ENCODE measurements at regions not wholly inside any gene's neighbourhood (a gene's known extent, or its start where the extent isn't known, plus 50 kb on each side); places are given as distances from the start of the nearest gene placed in this dataset.

DNA sequence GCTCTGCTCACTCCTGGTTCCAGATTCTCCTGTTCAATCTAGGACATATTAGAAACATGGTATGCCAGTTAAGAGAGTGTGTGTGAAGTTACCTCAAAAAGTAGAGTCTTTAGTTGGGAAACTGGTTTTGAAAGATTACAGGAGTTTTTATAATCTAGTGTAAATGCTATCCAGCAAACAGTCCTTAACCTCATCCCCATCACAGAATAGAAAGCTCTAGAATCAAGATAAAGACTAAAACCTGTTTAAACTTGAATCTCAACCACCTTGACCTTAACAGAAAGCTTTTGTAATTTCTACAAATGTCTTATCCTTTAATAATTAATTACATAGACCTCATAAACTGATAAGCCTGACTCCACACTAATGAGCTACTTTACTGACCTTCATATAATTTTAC is 1288.7 kb upstream of the SORCS1 start (continued):
- TF ChIP-seq ZNF331 (CRISPR knock-in tag; IDR thresholded peaks at IDR 0.05; ENCODE audit: low read depth) (no peak), EZH2phosphoT487 (IDR thresholded peaks at IDR 0.05; ENCODE audit: unreplicated experiment) (no peak), STAT1 (IDR thresholded peaks at IDR 0.05; ENCODE audit: unreplicated experiment) (no peak), ZNF114 (CRISPR knock-in tag; IDR thresholded peaks at IDR 0.05) (no peak)

DNA sequence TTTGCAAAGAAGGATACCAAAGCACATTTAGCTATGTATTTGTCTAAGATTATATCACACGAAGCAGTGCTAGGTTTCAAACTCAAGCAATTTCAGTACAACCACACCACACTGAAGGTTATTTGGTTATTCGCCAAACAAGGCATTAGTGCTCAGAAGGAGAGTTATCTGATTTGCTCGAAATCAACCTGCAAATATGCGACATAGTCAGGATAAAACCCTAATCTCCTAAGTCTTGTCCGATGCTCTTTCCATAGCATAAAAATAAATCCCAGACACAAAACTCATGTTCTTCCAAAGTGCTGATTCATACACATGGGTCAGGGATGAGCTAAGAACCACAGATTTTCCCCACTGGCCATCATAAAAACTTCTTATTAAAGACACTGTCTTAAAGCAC is 1288.0 kb upstream of the SORCS1 start:
- no peaks in the 10 kb centered on the region for H3K4me1 ChIP-seq (ENCODE audit: insufficient read depth)
- no peaks in the 10 kb centered on the region for H3K27me3 ChIP-seq (ENCODE audit: insufficient read depth)
- no peaks in the 10 kb centered on the region; the same call in 2 of the 3 replicates for H3K4me1 Mint-ChIP-seq
- 0 out of 2 replicates have a peak overlapping the region, but pooled peaks have one; percentile 23 for H3K27ac Mint-ChIP-seq
- no peaks in the 10 kb centered on the region for H3K79me2 ChIP-seq (replicated peaks; ENCODE audit: insufficient read depth)
- DNase-seq (ENCODE audit: low spot score) (no peak), ATAC-seq (no peak)
- no peaks in the 10 kb centered on the region for H3K36me3 Mint-ChIP-seq (ENCODE audit: low read depth)
- H3F3A ChIP-seq (replicated peaks; ENCODE audit: low read depth) = no peaks in the 10 kb centered on the region
- no peak for TF ChIP-seq EZH2 (IDR thresholded peaks at IDR 0.05; ENCODE audit: low read depth, unreplicated experiment)
- TF ChIP-seq, protein P1, sequence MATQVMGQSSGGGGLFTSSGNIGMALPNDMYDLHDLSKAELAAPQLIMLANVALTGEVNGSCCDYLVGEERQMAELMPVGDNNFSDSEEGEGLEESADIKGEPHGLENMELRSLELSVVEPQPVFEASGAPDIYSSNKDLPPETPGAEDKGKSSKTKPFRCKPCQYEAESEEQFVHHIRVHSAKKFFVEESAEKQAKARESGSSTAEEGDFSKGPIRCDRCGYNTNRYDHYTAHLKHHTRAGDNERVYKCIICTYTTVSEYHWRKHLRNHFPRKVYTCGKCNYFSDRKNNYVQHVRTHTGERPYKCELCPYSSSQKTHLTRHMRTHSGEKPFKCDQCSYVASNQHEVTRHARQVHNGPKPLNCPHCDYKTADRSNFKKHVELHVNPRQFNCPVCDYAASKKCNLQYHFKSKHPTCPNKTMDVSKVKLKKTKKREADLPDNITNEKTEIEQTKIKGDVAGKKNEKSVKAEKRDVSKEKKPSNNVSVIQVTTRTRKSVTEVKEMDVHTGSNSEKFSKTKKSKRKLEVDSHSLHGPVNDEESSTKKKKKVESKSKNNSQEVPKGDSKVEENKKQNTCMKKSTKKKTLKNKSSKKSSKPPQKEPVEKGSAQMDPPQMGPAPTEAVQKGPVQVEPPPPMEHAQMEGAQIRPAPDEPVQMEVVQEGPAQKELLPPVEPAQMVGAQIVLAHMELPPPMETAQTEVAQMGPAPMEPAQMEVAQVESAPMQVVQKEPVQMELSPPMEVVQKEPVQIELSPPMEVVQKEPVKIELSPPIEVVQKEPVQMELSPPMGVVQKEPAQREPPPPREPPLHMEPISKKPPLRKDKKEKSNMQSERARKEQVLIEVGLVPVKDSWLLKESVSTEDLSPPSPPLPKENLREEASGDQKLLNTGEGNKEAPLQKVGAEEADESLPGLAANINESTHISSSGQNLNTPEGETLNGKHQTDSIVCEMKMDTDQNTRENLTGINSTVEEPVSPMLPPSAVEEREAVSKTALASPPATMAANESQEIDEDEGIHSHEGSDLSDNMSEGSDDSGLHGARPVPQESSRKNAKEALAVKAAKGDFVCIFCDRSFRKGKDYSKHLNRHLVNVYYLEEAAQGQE (IDR thresholded peaks at IDR 0.05; ENCODE audit: unreplicated experiment) = no peak
- TF ChIP-seq STAT1 (IDR thresholded peaks at IDR 0.05; ENCODE audit: unreplicated experiment) = no peak
- TF ChIP-seq NANOG (IDR thresholded peaks at IDR 0.05; ENCODE audit: borderline replicate concordance) = no peak
- TF ChIP-seq, protein P2, sequence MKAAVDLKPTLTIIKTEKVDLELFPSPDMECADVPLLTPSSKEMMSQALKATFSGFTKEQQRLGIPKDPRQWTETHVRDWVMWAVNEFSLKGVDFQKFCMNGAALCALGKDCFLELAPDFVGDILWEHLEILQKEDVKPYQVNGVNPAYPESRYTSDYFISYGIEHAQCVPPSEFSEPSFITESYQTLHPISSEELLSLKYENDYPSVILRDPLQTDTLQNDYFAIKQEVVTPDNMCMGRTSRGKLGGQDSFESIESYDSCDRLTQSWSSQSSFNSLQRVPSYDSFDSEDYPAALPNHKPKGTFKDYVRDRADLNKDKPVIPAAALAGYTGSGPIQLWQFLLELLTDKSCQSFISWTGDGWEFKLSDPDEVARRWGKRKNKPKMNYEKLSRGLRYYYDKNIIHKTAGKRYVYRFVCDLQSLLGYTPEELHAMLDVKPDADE (IDR thresholded peaks at IDR 0.05) = no peak
- TF ChIP-seq, protein P3, sequence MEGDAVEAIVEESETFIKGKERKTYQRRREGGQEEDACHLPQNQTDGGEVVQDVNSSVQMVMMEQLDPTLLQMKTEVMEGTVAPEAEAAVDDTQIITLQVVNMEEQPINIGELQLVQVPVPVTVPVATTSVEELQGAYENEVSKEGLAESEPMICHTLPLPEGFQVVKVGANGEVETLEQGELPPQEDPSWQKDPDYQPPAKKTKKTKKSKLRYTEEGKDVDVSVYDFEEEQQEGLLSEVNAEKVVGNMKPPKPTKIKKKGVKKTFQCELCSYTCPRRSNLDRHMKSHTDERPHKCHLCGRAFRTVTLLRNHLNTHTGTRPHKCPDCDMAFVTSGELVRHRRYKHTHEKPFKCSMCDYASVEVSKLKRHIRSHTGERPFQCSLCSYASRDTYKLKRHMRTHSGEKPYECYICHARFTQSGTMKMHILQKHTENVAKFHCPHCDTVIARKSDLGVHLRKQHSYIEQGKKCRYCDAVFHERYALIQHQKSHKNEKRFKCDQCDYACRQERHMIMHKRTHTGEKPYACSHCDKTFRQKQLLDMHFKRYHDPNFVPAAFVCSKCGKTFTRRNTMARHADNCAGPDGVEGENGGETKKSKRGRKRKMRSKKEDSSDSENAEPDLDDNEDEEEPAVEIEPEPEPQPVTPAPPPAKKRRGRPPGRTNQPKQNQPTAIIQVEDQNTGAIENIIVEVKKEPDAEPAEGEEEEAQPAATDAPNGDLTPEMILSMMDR (conservative IDR thresholded peaks at IDR 0.05; ENCODE audit: low read depth in 2 of 2) = no peak
- TF ChIP-seq CREB1 (CRISPR knock-in tag; IDR thresholded peaks at IDR 0.05; ENCODE audit: low read depth) = no peak
- TF ChIP-seq POLR2AphosphoS5 (IDR thresholded peaks at IDR 0.05; ENCODE audit: low read depth) = no peak
- TF ChIP-seq EZH2phosphoT487 (IDR thresholded peaks at IDR 0.05; ENCODE audit: unreplicated experiment) = no peak
- no peak overlapping the region for H2AFZ ChIP-seq
- H3K9me2 ChIP-seq (ENCODE audit: insufficient read depth) = no peaks in the 10 kb centered on the region
- H3K36me3 ChIP-seq (ENCODE audit: insufficient read depth) = no peaks in the 10 kb centered on the region
- no peaks in the 10 kb centered on the region for H3K27me3 Mint-ChIP-seq (ENCODE audit: insufficient read depth, low read depth, poor library complexity)
- H3K4me3 Mint-ChIP-seq = no peak overlapping the region
- no peaks in the 10 kb centered on the region for H4K20me1 ChIP-seq (replicated peaks; ENCODE audit: insufficient read depth)
- H3K4me2 ChIP-seq = no peak overlapping the region
- no peaks in the 10 kb centered on the region for H3K9me3 Mint-ChIP-seq
- H3K4me3 ChIP-seq = no peak overlapping the region
- H3K27ac ChIP-seq (ENCODE audit: low read depth) = no peak overlapping the region

All from GM23338 (cell line).